Osteocyte (in vitro differentiated cells): ENCODE measurements at regions not wholly inside any gene's neighbourhood (a gene's known extent, or its start where the extent isn't known, plus 50 kb on each side); places are given as distances from the start of the nearest gene placed in this dataset.
"Not testable (repeated sequence)": the region's sequence is repeated elsewhere in the genome, so short reads cannot be mapped to it uniquely, and the experiment has no call there.

ENCODE experiments used
- DNase-seq: peaks from one replicate; pipeline ENCODE4 v3.0.0; 2021; ENCODE audit warnings: mixed read lengths; ENCODE audit not compliant: unreplicated experiment; ENCODE audit errors: extremely low spot score
- H3K27ac Mint-ChIP-seq: one replicate; pipeline ENCODE4 v1.8.0; 2021; ENCODE audit warnings: mild to moderate bottlenecking, mixed read lengths; ENCODE audit not compliant: unreplicated experiment
- H3K27me3 Mint-ChIP-seq: one replicate; pipeline ENCODE4 v1.8.0; 2021; ENCODE audit warnings: mixed read lengths; ENCODE audit not compliant: unreplicated experiment
- H3K36me3 Mint-ChIP-seq: one replicate; pipeline ENCODE4 v1.8.0; 2021; ENCODE audit warnings: mixed read lengths; ENCODE audit not compliant: unreplicated experiment
- H3K4me1 Mint-ChIP-seq: one replicate; pipeline ENCODE4 v1.8.0; 2021; ENCODE audit warnings: mixed read lengths; ENCODE audit not compliant: unreplicated experiment
- H3K4me3 Mint-ChIP-seq: one replicate; pipeline ENCODE4 v1.8.0; 2021; ENCODE audit warnings: mild to moderate bottlenecking, moderate library complexity, mixed read lengths; ENCODE audit not compliant: unreplicated experiment
- H3K9me3 Mint-ChIP-seq: one replicate; pipeline ENCODE4 v1.8.0; 2021; ENCODE audit warnings: mixed read lengths; ENCODE audit not compliant: unreplicated experiment
- TF ChIP-seq, protein P1 (sequence below): fragments of 200-600 bp; sonication (generic); IDR thresholded peaks from 2 replicates; pipeline ENCODE4 v1.5.0; 2021; ENCODE audit warnings: antibody characterized with exemption, mild to moderate bottlenecking, moderate library complexity

GRCh38 chr20:53806683-53807401, 213.2 kb upstream of the ZNF217 start:
- TF ChIP-seq, protein P1, sequence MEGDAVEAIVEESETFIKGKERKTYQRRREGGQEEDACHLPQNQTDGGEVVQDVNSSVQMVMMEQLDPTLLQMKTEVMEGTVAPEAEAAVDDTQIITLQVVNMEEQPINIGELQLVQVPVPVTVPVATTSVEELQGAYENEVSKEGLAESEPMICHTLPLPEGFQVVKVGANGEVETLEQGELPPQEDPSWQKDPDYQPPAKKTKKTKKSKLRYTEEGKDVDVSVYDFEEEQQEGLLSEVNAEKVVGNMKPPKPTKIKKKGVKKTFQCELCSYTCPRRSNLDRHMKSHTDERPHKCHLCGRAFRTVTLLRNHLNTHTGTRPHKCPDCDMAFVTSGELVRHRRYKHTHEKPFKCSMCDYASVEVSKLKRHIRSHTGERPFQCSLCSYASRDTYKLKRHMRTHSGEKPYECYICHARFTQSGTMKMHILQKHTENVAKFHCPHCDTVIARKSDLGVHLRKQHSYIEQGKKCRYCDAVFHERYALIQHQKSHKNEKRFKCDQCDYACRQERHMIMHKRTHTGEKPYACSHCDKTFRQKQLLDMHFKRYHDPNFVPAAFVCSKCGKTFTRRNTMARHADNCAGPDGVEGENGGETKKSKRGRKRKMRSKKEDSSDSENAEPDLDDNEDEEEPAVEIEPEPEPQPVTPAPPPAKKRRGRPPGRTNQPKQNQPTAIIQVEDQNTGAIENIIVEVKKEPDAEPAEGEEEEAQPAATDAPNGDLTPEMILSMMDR = no peak
- Mint-ChIP-seq H3K9me3 (no peaks in the 10 kb centered on the region), H3K4me1 (peaks cover 31% of the 10 kb centered on the region), H3K27ac (peak overlapping the region; percentile 85), H3K4me3 (no peak overlapping the region), H3K27me3 (no peaks in the 10 kb centered on the region), H3K36me3 (no peaks in the 10 kb centered on the region)
- DNase-seq = no peak

- H3K27me3 Mint-ChIP-seq = no peaks in the 10 kb centered on the region
- TF ChIP-seq, protein P1 = no peak
- H3K36me3 Mint-ChIP-seq = no peaks in the 10 kb centered on the region
- H3K4me1 Mint-ChIP-seq = peaks cover 33% of the 10 kb centered on the region
- peak; percentile 89 for DNase-seq
- H3K9me3 Mint-ChIP-seq = no peaks in the 10 kb centered on the region
- peak overlapping the region; percentile 88 for H3K27ac Mint-ChIP-seq
- no peak overlapping the region for H3K4me3 Mint-ChIP-seq
These were observed 212.3 kb upstream of the ZNF217 start for GRCh38 chr20:53805895-53806384.

- Mint-ChIP-seq H3K4me3 (no peak overlapping the region), H3K27ac (peak overlapping the region; percentile 88), H3K36me3 (no peaks in the 10 kb centered on the region), H3K4me1 (peaks cover 33% of the 10 kb centered on the region), H3K9me3 (no peaks in the 10 kb centered on the region), H3K27me3 (no peaks in the 10 kb centered on the region)
- no peak for DNase-seq
- TF ChIP-seq, protein P1 = no peak
These were observed 211.6 kb upstream of the ZNF217 start for GRCh38 chr20:53804920-53805894.

GRCh38 chr20:53804308-53804707, 210.7 kb upstream of the ZNF217 start:
- not testable (repeated sequence) for H3K4me3 Mint-ChIP-seq, DNase-seq, H3K9me3 Mint-ChIP-seq, H3K27me3 Mint-ChIP-seq, H3K36me3 Mint-ChIP-seq
- H3K4me1 Mint-ChIP-seq = peaks cover 34% of the 10 kb centered on the region
- peak overlapping the region; percentile 88 for H3K27ac Mint-ChIP-seq

DNA sequence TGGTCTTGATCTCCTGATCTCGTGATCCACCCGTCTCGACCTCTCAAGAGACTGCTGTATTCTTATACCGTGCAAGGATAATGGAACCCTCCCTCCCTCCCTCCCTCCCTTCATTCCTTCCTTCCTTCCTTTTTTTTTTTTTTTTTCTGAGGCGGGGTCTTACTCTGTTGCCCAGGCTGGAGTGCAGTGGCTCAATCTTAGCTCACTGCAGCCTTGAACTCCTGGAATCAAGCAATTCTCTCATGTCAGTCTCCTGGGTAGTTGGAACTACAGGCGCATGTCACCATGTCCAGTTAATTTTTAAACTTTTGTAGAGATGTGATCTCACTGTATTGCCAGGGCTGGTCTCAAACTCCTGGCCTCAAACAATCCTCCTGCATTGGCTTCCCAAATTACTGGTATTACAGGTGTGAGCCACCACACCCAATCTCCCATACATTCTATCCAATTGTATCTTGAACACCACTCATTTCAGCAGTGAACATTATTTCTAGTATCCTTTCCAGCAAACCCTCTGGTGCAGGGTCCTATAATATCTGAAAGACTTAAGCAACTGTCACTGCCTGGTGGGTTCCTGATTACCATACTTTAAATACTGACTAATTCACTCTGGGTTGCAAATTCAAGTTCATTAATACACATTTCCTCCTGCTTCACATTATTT, 210.0 kb upstream of the ZNF217 start:
- TF ChIP-seq, protein P1 = no peak
- Mint-ChIP-seq H3K4me3 (no peak overlapping the region), H3K9me3 (no peaks in the 10 kb centered on the region), H3K4me1 (peaks cover 40% of the 10 kb centered on the region), H3K36me3 (no peaks in the 10 kb centered on the region), H3K27me3 (no peaks in the 10 kb centered on the region), H3K27ac (peak overlapping the region; percentile 88)
- no peak for DNase-seq
